Stimulated activated CD8-positive, alpha-beta memory T cell treated with anti-CD3 and anti-CD28 coated beads, Interleukin-15, amount 100 ng/mL, for 48 hours (primary cell): ENCODE measurements at regions not wholly inside any gene's neighbourhood (a gene's known extent, or its start where the extent isn't known, plus 50 kb on each side); places are given as distances from the start of the nearest gene placed in this dataset.

ENCODE experiments used
- DNase-seq, 2 donors: peaks; one replicate each; pipeline ENCODE4 v3.0.0-alpha.2; 2020; ENCODE audit warnings: low read depth in 2 of 2

DNA sequence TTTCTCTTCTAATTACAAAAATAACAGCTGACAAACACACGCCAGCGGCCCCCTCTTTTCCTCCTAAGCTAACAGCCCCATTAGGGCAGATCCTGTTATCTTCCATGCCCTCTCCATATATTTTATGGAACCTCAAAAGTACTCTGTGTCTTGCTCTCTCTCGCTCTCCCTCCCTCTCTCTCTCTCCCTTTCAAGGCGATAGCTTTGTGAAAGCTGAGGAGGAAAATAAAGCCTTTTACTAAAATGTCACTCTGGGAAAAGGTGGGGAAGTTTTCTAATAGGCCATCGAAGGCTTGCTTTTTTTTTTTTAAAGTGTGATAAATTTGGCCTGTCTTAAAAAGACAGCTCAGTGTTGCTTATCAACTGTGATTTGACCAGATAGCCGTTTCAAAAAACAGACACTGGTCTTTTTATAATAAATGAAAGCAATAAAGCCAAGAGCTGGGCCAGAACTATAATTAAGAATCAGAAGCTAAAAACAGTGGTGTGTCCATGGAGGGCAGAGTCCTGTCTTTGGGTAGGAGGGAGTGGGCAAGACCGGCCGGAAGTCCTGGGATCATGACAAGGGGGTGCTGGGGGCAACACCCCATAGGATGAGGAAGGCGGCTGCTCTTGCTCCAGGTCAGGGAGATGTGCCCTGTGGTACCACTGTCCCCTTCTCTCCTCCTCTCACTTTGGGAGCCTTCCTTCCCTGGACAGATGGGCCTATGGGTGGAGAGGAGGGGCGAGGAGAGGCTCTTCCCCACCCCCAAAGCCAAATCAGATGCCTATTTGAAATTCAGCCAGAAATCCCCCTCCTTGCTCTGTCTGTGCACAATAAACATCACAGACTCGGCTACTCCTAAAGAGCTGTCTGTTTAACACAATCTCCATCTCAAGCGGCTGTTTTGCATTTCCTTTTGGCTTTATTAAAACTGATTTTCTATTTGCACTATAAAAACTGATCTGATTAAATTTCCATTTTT lies 267.2 kb downstream of the BUD13 start:
- no peak for DNase-seq

GRCh38 chr11:116504541-116505297 lies 268.1 kb downstream of the BUD13 start:
- DNase-seq = no peak

DNA sequence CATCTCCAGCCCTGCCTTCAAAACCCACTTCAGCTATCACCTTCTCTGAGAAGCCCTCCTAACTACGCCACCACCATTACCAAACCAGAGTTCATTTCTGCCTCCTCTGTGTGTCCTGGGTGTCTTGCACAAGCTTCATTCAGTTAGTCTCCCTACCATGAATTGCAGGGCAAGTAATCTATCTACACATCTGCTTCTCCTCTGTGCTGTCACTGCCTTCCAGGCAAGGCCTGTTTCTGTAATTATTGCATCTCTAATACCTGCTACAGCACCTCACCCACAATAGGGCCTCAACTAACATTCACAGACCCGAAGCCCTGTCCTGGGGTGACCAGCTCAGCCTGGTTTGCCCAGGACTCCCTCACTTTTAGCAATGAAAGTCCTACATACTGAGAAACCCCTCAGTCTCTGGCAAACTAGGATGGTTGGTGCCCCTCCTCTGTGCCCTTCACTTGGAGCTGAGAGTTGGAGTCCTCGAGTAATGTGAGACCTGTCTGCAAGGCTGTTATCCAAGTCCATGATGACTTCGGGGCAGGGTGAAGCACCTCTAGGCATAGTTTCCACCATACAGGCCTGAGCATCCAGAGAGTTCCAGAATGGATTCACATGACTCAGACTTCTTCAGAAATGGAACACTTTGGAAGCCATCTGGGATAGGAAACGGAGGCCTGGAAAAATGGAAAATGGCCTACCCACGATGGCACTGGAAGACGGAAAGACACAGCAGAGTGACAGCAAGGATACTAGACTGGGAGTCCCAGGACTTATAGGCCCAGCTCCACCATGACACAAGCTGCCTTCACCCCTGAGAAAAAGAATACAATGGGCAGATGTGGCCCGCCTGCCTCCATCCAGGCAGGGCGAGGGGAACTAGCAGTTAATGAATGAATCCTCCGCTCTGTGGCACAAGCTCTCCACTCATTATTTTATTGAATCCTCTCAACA lies 269.3 kb downstream of the BUD13 start:
- no peak for DNase-seq

DNA sequence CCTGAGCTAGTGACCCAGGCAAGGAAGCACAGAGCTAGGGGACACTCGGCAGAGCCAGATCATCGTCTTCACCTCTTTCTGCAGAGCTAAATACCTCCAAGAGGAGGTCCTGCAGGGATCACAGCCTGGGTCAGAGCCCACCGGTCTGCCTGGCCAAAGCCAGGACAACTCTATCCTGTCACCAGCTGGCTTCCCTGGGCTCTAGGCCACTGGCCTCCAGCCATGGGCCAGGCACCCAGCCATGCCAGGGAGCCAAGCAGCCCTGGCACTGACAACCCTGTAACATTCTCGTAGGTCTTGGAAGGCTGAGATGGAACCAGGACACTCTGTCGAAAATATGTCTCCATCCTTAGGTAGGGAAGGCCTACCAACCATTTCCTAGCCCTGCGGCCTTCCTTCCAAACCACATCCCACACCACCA lies 270.1 kb downstream of the BUD13 start:
- no peak for DNase-seq

GRCh38 chr11:116501728-116502127 lies 271.1 kb downstream of the BUD13 start:
- DNase-seq = no peak

DNA sequence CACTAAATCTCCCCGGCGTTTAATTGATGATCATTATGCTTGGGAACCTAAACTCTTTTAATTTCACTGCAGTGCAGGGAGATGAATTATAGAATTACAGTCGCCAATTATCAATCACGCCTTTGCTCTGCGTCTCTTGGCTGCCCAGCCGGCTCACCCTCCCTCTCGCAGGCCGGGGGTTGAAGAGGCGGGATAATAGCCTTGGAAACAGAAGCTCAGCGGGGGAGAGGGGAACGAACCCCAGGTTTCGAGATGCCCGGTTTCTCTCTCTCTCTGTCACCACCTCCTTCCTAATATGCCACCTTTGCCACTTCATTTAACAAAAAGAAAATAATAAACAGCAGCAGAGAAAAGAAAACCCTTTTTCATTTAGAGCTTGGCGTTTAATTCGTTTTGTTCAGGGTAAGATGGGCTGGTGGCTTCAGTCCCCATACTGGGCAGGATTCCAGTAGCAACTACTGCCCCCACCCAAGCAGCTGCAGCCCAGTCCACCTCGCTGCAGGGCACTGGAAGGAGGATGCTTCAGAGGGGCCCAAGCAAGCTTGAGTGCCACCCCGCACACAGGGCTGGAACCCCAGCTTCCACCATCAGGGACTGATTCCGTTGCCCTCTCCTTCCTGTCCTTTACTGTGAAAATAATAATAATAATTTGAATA lies 271.7 kb downstream of the BUD13 start:
- DNase-seq = no peak

GRCh38 chr11:116500026-116500946 lies 272.5 kb downstream of the BUD13 start:
- DNase-seq = no peak

GRCh38 chr11:116499396-116500003 lies 273.3 kb downstream of the BUD13 start:
- DNase-seq = peak; percentile 30 to 35

GRCh38 chr11:116498161-116498560 lies 274.6 kb downstream of the BUD13 start:
- no peak for DNase-seq

- DNase-seq = no peak
These were observed 280.2 kb downstream of the BUD13 start for GRCh38 chr11:116492600-116492999.

DNA sequence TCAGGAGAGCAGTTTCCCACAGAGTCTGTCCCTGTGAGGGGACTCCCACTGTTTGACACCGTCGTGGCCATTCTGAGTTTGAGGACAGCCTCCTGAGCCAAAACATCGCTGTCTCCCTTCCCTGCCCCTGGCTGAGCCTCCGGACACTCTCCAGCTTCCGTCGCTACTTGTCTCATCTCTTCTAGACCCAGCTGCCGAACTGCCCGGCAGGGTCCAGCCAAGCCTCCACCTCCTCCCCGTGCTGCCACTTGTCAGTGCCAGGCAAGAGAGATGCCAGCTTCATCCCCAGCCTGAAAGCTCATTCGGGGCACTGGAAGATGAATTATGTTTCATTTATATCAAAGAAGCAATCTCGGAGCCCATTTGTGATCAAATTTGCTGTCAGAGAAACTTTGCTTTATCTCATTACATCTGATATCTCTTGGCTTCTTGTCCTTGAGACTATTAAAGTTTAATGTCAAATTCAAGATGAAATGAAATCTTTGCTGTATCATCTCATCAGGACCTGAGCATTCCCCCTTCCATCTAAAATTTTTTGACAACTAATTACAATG lies 283.9 kb downstream of the BUD13 start:
- DNase-seq = no peak

DNA sequence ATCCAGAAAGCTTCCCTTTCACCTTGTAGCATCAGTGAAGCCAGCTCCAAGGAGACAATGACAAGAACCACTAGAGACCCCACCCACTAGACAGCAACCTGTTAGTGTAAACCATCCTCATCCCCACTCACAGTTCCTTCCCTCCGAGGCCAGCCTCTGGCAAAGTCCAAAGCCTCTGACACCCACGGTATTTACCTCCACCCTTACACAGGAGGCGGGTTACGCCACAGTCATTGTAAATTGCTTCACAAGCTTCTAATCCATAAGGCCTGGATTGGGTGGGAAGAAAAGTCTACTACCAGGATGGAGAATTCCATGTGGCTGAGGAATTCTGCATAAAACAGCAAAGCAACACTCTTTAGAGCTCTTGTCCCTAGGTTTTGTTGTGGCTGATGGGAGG lies 287.4 kb downstream of the BUD13 start:
- DNase-seq = no peak

GRCh38 chr11:116482716-116483115 lies 290.1 kb downstream of the BUD13 start:
- DNase-seq = no peak

DNA sequence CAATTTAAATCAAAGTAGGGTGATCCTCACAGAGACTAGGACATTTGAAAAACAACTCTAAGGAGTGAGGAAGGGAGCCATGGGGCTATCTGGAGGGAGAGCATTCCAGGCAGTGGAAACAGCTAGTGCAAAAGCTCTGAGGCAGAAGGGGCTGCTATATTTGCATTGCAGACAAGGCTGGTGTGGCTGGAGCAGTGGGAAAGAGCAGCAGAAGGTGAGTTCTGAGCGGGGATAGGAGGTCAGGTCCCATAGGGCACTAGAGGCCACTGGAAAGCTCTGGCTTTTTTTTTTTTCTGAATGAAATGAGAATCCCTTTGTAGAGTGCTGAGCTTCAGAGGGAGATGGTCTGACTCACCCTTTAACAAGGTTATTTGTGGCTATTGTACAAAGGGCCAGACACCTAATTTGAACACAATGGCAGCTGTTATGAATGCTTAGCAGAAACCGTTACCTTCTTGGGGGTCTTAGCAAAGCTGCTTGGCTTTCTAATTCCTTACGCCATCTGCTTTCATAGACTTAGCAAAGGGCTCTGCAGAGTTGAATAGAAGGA lies 291.6 kb downstream of the BUD13 start:
- no peak for DNase-seq

DNA sequence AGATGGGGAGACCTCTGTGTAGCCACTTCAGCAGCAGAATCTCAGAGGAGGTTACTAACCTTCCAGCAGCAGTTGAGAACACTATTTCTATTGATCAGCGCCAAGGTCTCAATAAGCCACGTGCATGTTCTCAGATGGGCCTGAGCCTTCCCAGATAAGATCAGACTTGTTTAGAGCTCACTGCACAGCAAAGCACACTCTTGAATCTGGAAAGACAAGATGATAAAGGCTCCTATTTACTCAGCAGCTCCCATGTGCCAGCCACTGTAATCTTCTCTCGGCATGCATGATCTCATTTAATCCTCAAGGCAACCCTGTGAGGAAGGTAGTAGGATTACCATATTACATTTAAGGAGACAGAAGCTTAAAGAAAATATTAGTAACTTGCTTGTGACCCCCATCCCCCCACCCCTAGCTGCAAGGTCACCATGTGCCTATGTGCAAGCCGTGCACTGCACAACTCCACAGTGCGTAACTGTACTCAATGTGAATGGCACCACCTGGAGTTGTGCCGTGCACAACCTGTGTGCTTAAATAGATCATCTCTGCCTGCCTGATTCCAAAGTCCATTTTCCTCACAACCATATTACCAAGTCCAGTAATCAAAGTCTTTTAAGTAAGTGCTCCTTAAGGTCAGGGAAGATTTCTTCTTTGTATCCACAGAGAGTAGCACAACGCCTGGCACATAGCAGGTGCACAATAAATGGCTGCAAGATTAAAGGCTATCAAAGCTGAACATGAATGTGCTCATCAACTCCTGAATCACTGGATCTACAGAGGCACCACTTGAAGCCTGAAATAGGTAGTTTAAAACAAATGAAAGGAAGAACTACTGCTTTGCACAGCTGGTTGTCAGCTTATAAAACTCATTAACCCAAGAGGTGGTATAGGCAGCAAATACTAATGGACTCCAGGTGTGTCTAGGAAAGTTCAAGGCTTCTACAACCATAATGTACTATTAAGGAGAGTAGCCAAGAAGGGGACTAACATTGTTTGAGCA lies 293.8 kb downstream of the BUD13 start:
- DNase-seq = no peak

DNA sequence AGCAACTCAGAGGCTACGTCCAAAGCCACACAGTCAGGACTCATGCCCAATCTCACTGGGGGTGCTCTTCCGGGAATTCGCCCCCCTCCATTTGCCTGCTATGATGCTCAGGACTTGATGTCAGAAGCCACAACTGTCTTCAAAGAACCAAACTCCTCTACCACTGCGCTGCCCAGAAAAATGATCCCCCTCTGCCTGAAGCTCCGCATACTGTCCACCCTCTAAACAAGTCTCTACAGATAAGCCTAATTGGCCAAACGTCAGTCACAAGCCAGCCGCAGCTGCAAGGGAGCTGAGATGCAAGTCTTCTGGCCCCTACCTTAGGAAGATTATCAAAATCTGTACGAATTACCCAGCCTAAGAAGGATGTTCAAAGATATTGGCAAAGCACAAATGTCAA lies 294.6 kb downstream of the BUD13 start:
- no peak for DNase-seq

DNA sequence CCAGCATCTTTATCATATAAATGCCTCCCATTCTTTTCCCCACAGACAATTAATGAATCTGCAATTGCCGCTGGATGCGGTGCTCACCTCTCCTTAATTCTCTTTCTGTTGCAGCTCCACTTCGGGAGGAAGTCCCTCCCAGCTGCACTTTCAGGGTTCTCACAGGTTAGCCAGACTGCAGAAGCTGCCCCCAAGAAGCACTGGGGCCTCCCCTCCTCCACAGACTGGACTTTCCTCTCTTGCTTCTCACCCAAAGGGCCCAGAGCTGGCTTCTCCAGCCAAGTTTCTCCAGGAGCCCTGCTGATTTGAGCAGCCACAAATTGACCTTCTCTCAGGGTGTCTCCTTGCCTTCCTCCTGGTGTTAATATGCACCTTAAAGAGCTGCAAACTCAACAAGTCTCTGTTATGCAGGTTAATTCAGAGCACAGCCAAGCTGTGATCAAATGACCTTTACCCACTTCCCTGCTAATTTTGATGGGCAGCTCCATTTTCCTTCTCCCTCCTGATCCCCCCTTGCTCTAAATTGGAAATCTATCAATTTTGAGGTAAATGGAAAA lies 298.9 kb downstream of the BUD13 start:
- DNase-seq = no peak
